ENCODE measurements at regions not wholly inside any gene's neighbourhood (a gene's known extent, or its start where the extent isn't known, plus 50 kb on each side); places are given as distances from the start of the nearest gene placed in this dataset.

- TF ChIP-seq, protein P1, sequence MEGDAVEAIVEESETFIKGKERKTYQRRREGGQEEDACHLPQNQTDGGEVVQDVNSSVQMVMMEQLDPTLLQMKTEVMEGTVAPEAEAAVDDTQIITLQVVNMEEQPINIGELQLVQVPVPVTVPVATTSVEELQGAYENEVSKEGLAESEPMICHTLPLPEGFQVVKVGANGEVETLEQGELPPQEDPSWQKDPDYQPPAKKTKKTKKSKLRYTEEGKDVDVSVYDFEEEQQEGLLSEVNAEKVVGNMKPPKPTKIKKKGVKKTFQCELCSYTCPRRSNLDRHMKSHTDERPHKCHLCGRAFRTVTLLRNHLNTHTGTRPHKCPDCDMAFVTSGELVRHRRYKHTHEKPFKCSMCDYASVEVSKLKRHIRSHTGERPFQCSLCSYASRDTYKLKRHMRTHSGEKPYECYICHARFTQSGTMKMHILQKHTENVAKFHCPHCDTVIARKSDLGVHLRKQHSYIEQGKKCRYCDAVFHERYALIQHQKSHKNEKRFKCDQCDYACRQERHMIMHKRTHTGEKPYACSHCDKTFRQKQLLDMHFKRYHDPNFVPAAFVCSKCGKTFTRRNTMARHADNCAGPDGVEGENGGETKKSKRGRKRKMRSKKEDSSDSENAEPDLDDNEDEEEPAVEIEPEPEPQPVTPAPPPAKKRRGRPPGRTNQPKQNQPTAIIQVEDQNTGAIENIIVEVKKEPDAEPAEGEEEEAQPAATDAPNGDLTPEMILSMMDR (conservative IDR thresholded peaks at IDR 0.05), result no peak
- TF ChIP-seq EZH2 (IDR thresholded peaks at IDR 0.05; ENCODE audit: low read depth), result no peak
Measured at GRCh38 chr12:91384366-91384765, 201.7 kb upstream of the DCN start.

All from PC-9 (cell line).